Progenitor cell of endocrine pancreas (in vitro differentiated cells): ENCODE measurements at regions not wholly inside any gene's neighbourhood (a gene's known extent, or its start where the extent isn't known, plus 50 kb on each side); places are given as distances from the start of the nearest gene placed in this dataset.
A peak's percentile ranks its signal among the peaks of the same experiment; 100 is the strongest.
"Not testable (repeated sequence)": the region's sequence is repeated elsewhere in the genome, so short reads cannot be mapped to it uniquely, and the experiment has no call there.

Experiments used
- DNase-seq: peaks from one replicate; pipeline ENCODE4 v3.0.0; 2021; ENCODE audit warnings: low spot score; ENCODE audit not compliant: unreplicated experiment
- H3K27ac Mint-ChIP-seq: 2 replicates; pipeline ENCODE4 v1.8.0; 2021; ENCODE audit warnings: mild to moderate bottlenecking, moderate library complexity, mixed read lengths
- H3K27me3 Mint-ChIP-seq: 2 replicates; pipeline ENCODE4 v1.8.0; 2021; ENCODE audit warnings: mixed read lengths
- H3K36me3 Mint-ChIP-seq: 2 replicates; pipeline ENCODE4 v1.8.0; 2022; ENCODE audit warnings: mixed read lengths; ENCODE audit not compliant: insufficient read depth
- H3K4me1 Mint-ChIP-seq: 2 replicates; pipeline ENCODE4 v1.8.0; 2021; ENCODE audit warnings: low read depth, mixed read lengths
- H3K4me3 Mint-ChIP-seq: 2 replicates; pipeline ENCODE4 v1.8.0; 2021; ENCODE audit warnings: low read depth, mild to moderate bottlenecking, moderate library complexity, mixed read lengths
- H3K9me3 Mint-ChIP-seq: 2 replicates; pipeline ENCODE4 v1.8.0; 2021; ENCODE audit warnings: low read depth, mixed read lengths
- CTCF ChIP-seq: fragments of 200-600 bp; sonication (generic); IDR thresholded peaks from one replicate; pipeline ENCODE4 v1.5.0; 2021; ENCODE audit warnings: antibody characterized with exemption, mild to moderate bottlenecking; ENCODE audit not compliant: unreplicated experiment

DNA sequence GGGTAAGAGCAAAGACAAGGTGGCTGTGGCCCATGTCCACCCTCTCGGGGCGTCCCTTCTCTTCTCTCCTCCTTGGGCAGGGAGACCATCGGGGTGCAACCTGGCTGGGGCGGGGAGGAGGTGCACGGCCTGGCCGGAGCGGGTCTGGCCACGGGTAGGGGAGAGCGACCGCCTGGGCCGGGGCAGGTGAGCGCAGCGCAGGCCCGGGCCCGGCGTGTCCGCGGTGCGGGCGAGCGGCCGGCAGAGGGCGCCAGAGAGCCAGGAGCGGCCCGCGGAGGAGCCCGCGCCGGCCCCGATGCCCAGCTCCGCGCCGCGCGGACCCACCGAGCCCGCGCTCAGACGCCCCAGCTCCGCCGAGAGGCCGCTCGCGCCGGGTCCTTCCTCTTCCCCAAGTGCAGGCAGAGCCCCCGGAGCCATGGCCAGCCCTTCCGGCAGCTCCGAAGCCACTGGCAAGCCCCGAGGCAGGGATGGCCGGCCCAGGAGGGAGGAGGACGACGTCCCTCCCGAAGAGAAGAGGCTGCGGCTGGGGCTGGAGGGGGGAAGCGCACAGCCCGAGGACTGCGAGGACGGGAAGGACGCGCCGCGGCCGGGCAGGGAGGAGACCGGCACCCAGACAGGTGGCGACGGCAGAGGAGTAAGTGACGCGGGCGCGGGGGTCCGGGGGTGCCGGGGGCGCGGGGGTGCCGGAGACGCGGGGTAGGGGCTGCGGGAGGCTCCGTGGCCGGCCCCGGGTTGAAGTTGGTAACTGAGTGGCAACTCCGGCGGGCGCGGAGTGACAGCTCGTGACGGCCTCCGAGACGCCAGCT lies 142.1 kb upstream of the EEF2KMT start:
- H3K4me1 Mint-ChIP-seq, H3K36me3 Mint-ChIP-seq, H3K27ac Mint-ChIP-seq, H3K9me3 Mint-ChIP-seq: not testable (repeated sequence)
- Mint-ChIP-seq H3K27me3 (peaks cover 55% of the 10 kb centered on the region), H3K4me3 (peak overlapping the region; percentile 45)
- peak; percentile 49 for TF ChIP-seq CTCF
- peak; percentile 60 for DNase-seq

DNA sequence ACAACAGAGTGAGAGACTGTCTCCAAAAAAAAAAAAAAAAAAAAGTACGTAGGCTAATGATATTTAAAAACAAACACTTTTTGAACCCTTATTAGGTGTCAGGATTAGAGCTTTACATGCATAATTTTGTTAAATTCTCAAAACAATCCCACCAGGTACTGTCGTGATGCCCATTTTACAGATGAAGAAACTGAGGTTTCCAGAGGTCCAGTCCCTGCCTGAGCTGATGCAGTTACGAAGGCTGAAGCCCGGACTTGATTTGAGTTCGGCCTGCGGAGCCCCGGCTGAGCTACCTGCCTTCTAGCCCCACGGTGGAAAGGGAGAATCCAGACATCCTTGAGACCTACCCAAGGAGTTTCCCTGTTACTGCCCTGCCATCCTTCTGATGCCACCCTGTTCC lies 137.5 kb upstream of the EEF2KMT start:
- no peak for TF ChIP-seq CTCF
- Mint-ChIP-seq H3K27ac (no peak overlapping the region), H3K27me3 (peaks cover 33% of the 10 kb centered on the region), H3K4me3 (no peak overlapping the region), H3K9me3 (peaks cover 6% of the 10 kb centered on the region), H3K36me3 (no peaks in the 10 kb centered on the region), H3K4me1 (no peaks in the 10 kb centered on the region)
- DNase-seq: no peak

GRCh38 chr16:5234295-5235050 lies 136.9 kb upstream of the EEF2KMT start:
- Mint-ChIP-seq H3K36me3 (no peaks in the 10 kb centered on the region), H3K27me3 (peaks cover 34% of the 10 kb centered on the region), H3K9me3 (peaks cover 6% of the 10 kb centered on the region), H3K27ac (no peak overlapping the region), H3K4me1 (no peaks in the 10 kb centered on the region), H3K4me3 (no peak overlapping the region)
- TF ChIP-seq CTCF: no peak
- DNase-seq: no peak

GRCh38 chr16:5231246-5231759 lies 133.7 kb upstream of the EEF2KMT start:
- TF ChIP-seq CTCF: no peak
- Mint-ChIP-seq H3K27me3 (peaks cover 12% of the 10 kb centered on the region), H3K36me3 (no peaks in the 10 kb centered on the region), H3K4me3 (no peak overlapping the region), H3K27ac (no peak overlapping the region), H3K9me3 (peaks cover 6% of the 10 kb centered on the region), H3K4me1 (no peaks in the 10 kb centered on the region)
- no peak for DNase-seq

GRCh38 chr16:5228369-5228768 lies 130.8 kb upstream of the EEF2KMT start:
- Mint-ChIP-seq H3K9me3 (peaks cover 6% of the 10 kb centered on the region), H3K27me3 (peaks cover 13% of the 10 kb centered on the region), H3K27ac (no peak overlapping the region), H3K4me1 (no peaks in the 10 kb centered on the region), H3K36me3 (no peaks in the 10 kb centered on the region), H3K4me3 (no peak overlapping the region)
- peak; percentile 14 for DNase-seq
- no peak for TF ChIP-seq CTCF
